Effector memory CD4-positive, alpha-beta T cell (primary cell): ENCODE measurements at regions not wholly inside any gene's neighbourhood (a gene's known extent, or its start where the extent isn't known, plus 50 kb on each side); places are given as distances from the start of the nearest gene placed in this dataset.

Experiments used
- DNase-seq, 3 donors: peaks; one replicate each; pipeline ENCODE4 v3.0.0-alpha.2; 2020
- H3K27ac ChIP-seq: 2 replicates; pipeline ENCODE4 v1.7.0; 2013; ENCODE audit warnings: mild to moderate bottlenecking, low read length, moderate library complexity; ENCODE audit not compliant: insufficient read depth, poor library complexity, severe bottlenecking
- H3K27me3 ChIP-seq: replicated peaks from 2 replicates; pipeline ENCODE4 v1.7.0; 2013; ENCODE audit warnings: mild to moderate bottlenecking, low read length; ENCODE audit not compliant: insufficient read depth, control insufficient read depth, poor library complexity, severe bottlenecking
- H3K36me3 ChIP-seq: 2 replicates; pipeline ENCODE4 v1.7.0; 2013; ENCODE audit warnings: mild to moderate bottlenecking, low read length, moderate library complexity; ENCODE audit not compliant: control insufficient read depth, insufficient read depth
- H3K4me1 ChIP-seq: 2 replicates; pipeline ENCODE4 v1.7.0; 2013; ENCODE audit warnings: low read length, mild to moderate bottlenecking; ENCODE audit not compliant: control insufficient read depth, insufficient read depth, poor library complexity, severe bottlenecking
- H3K4me3 ChIP-seq: 2 replicates; pipeline ENCODE4 v1.7.0; 2013; ENCODE audit warnings: low read length, low read depth, mild to moderate bottlenecking; ENCODE audit not compliant: insufficient read depth, poor library complexity, severe bottlenecking
- H3K9me3 ChIP-seq: 2 replicates; pipeline ENCODE4 v1.7.0; 2013; ENCODE audit warnings: mild to moderate bottlenecking, low read length, moderate library complexity; ENCODE audit not compliant: control insufficient read depth

DNA sequence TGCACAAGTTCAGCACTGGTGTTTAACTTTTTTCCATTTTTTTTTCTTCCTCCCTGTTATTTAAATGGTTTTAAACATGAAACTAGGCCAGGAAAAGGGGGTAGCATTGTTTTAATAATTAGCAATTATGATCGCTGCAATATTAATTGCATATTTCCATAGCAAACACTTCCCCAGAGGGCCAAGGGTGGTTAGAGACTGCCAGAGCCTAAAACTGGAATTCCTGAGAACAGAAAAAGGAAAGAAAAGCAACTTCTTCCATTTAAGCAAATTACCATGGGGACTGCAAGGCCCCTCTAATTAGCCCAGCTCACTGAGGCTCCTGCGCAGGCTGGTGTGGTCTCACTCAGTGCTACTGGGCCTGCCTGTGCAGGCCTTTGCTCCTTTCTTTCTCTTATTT lies 201.5 kb downstream of the SMAD2 start:
- Histone ChIP-seq H3K4me3 (no peak overlapping the region), H3K9me3 (no peaks in the 10 kb centered on the region), H3K27me3 (no peaks in the 10 kb centered on the region), H3K36me3 (no peaks in the 10 kb centered on the region), H3K4me1 (no peaks in the 10 kb centered on the region), H3K27ac (no peak overlapping the region)
- no peak for DNase-seq

DNA sequence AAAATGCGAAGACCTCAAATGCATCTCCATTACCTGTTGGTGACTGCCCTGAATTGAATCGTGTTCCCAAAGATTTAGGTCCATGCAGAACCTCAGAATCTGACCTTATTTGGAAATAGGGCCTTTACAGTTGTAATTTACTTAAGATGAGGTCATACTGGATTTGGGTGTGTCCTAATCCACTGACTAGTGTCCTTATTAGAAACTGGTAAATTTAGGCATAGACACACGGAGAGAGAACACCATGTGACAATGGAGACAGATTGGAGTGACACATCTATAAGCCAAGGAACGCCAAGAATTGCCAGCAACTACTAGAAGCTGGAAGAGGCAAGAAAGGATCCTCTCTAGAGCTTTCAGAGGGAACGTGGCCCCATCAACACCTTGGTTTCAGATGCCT lies 203.1 kb downstream of the SMAD2 start:
- no peaks in the 10 kb centered on the region for H3K36me3 ChIP-seq
- H3K27ac ChIP-seq: no peak overlapping the region
- no peaks in the 10 kb centered on the region for H3K27me3 ChIP-seq
- no peaks in the 10 kb centered on the region for H3K9me3 ChIP-seq
- no peak for DNase-seq
- H3K4me1 ChIP-seq: no peaks in the 10 kb centered on the region
- no peak overlapping the region for H3K4me3 ChIP-seq

DNA sequence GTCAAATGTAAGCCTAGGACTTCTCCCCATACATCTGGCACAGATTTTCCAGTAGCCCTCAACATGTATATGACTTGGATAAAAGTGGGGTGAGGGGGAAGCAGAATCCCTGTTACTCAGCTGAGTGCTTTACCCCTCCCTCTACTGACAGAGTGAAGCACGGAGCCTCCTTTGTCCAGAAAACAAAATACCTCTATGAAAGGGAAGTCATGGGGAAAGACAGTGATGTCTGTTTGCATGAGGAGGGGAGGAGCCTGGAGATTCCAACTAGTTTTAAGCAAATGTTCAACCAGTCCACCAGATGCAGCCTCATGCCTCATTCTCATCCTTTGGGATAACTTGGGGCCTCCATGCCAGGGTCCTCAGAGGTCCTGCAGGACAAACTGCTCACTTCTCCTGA lies 203.9 kb downstream of the SMAD2 start:
- no peaks in the 10 kb centered on the region for H3K4me1 ChIP-seq
- H3K27ac ChIP-seq: no peak overlapping the region
- DNase-seq: no peak
- no peaks in the 10 kb centered on the region for H3K27me3 ChIP-seq
- H3K36me3 ChIP-seq: no peaks in the 10 kb centered on the region
- H3K9me3 ChIP-seq: no peaks in the 10 kb centered on the region
- H3K4me3 ChIP-seq: no peak overlapping the region

DNA sequence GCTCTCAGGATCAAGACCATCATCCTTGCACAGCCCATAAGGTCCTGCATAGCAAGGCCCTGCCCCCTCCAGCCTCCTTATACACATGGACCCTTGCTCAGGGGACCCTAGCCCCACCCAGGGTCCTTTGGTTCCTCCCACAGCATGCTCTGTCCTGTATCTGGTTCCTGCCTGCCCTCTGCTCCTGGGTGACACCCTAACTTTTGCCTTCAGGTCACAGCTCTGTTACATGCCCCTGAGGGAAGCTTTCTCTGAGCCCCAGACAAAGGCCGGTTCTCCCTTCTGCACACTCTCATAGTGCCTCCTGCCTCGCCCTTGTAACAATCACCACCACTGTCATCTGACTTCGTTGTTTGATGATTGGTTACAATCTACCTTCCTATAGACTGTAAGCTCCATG lies 204.8 kb downstream of the SMAD2 start:
- Histone ChIP-seq H3K27ac (no peak overlapping the region), H3K4me1 (no peaks in the 10 kb centered on the region), H3K9me3 (no peaks in the 10 kb centered on the region), H3K36me3 (no peaks in the 10 kb centered on the region), H3K27me3 (no peaks in the 10 kb centered on the region), H3K4me3 (no peak overlapping the region)
- no peak for DNase-seq

DNA sequence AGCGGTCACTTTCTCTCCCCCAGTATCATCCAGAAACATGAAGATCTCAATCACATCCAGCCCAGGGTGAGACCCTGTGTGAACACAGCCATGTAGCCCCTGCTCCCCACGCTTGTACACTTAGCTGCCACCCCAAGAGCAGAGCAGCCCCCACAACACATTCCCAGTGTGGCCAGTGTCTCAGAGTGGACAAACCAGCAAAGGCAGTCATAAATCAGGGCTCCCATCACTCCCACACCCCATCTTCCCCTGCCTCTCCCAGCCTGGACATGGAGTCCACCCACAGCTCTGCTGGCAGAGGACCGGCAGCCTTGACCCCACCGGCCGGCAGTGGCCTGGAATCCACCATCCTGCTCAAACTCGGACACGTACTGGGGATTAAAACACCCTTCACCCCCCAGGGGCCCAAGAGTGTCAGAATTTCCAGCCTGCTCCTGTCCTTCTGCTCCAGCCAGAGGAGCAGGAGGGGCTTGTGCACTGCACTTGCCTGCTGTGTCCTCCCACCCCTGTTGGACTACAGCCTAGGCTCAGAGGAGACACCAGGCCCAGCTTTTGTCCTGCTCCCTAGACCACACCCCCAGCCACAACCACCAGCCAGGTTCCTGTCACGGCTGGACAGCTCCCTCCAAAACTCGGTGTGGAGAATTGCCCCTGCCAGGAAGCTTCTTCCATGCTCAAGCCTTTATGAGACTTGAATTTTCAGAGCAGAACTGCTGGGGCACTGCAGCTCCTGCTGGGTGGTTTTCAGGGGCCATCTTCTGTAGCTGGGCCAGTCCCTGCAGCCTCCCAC lies 206.1 kb downstream of the SMAD2 start:
- no peaks in the 10 kb centered on the region for H3K9me3 ChIP-seq
- H3K27me3 ChIP-seq: no peaks in the 10 kb centered on the region
- no peak overlapping the region for H3K4me3 ChIP-seq
- no peaks in the 10 kb centered on the region for H3K36me3 ChIP-seq
- DNase-seq: no peak
- H3K27ac ChIP-seq: no peak overlapping the region
- H3K4me1 ChIP-seq: no peaks in the 10 kb centered on the region

DNA sequence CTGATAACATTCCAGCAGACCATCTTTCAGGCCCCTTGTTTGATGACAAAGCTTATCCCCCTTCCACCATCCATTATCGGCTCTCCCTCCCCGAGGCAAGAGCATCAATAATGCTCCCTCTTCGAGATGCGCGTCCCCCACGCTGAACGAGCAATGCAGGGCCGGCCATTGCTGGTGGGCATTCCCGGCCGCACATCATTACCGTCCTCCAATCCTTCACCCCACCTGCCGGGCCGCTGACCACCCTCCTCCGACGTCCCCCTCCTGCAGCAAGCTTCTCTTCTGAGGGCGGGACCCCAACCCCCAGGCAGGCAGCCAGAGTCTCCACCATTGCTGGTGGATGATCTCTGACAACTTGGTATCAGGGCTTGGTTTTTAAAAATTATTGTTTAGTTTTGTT lies 208.6 kb downstream of the SMAD2 start:
- Histone ChIP-seq H3K27ac (no peak overlapping the region), H3K4me3 (no peak overlapping the region), H3K27me3 (no peaks in the 10 kb centered on the region), H3K36me3 (no peaks in the 10 kb centered on the region), H3K9me3 (no peaks in the 10 kb centered on the region), H3K4me1 (no peaks in the 10 kb centered on the region)
- no peak for DNase-seq

DNA sequence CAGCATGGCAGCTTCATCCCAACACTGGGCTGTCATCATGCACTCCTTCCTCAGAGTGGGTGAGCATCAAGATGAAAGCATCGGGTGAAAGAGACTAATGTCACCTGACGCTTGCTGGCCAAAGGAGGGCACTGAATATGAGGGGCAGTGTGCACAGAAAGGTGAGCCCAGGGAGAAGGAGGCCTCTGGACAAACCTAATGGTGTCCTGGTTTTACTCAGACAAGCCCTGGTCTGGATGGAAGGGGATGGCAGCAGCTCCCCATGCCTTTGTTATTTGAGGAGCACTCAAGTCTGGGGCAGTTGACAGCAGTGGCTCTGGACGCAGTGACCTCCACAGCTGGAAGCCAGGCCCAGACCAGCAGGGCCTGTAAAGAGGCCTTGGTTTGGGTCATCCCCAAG lies 209.7 kb downstream of the SMAD2 start:
- Histone ChIP-seq H3K27me3 (no peaks in the 10 kb centered on the region), H3K4me3 (no peak overlapping the region), H3K9me3 (no peaks in the 10 kb centered on the region), H3K36me3 (no peaks in the 10 kb centered on the region), H3K27ac (no peak overlapping the region), H3K4me1 (no peaks in the 10 kb centered on the region)
- DNase-seq: no peak

DNA sequence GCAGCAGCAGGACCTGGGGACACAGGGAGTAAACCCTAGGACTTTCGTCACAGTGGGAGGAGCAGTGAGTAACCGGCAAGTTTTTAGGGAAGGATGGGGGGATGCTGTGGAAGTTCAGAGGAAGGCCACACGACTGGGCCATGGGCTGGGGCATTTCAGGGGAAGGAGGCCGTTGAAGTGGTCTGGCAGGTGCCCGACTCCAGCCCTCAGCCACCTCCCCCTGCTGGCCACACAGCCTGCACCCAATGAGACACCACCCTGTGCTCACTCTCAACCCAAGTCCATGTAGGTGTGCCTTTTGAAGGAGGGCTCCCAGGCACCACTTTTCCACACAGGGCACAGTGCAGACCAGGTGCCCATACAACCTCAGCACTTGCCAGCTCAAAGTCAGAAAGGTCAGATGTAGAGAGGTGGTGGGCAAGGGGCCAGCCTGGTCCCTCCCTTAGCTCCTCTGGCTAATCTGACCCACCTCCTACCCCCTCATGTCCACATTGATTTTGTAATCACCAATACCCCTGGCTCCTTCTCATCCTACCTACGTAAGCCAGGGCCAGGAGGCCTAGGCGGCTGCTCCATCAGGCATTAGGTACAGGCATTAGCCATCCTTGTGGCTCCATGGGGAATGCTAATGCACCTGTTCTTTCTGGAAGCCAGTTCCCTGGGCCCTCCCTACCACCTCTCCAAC lies 211.2 kb downstream of the SMAD2 start:
- H3K36me3 ChIP-seq: no peaks in the 10 kb centered on the region

DNA sequence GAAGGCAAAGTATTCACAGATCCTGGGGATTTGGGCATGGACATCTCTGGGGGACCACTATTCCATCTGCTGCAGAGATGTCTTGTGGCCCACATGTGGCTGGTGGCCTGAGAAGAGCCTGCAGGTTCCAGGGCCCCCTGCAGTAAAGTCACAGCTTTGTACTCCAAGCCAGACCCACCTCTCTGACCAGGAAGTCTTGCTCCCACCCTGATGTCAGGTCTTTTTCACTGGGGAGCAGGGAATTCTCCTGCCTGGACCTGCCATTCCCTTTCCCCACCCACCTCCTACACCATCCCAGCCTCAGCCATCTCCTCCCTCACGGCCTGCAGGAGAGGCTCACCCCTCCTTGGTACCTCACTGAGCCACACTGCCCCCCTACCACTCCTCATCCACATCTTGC lies 211.8 kb downstream of the SMAD2 start:
- Histone ChIP-seq H3K4me1 (no peaks in the 10 kb centered on the region), H3K27me3 (no peaks in the 10 kb centered on the region), H3K9me3 (no peaks in the 10 kb centered on the region), H3K36me3 (no peaks in the 10 kb centered on the region), H3K27ac (no peak overlapping the region), H3K4me3 (no peak overlapping the region)
- no peak for DNase-seq

More for the DNA sequence above, 211.2 kb downstream of the SMAD2 start:
- Histone ChIP-seq H3K4me3 (no peak overlapping the region), H3K9me3 (no peaks in the 10 kb centered on the region), H3K27me3 (no peaks in the 10 kb centered on the region), H3K27ac (no peak overlapping the region), H3K4me1 (no peaks in the 10 kb centered on the region)
- no peak for DNase-seq

DNA sequence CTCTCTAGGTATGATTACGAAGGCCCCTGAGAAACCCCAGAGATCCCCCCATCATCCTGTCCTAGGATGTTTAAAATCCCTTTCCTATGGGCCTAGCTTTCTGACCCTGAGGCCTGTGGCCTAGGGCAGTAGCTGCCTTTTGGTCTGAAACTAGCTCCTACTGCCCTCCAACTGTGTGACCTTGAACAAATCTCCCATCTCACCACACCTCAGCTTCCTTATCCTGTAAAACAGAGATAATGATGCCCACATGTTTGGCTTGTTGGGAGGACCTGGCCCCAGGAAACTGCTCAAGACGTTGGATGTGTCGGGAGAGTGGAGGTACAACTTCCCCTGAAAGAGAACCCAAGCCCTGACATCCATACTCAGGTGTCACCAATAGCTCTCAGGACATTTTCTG lies 213.2 kb downstream of the SMAD2 start:
- no peak for DNase-seq
- Histone ChIP-seq H3K4me1 (no peaks in the 10 kb centered on the region), H3K27me3 (no peaks in the 10 kb centered on the region), H3K9me3 (no peaks in the 10 kb centered on the region), H3K36me3 (no peaks in the 10 kb centered on the region), H3K27ac (no peak overlapping the region), H3K4me3 (no peak overlapping the region)
